AG04450 (cell line): ENCODE measurements at regions not wholly inside any gene's neighbourhood (a gene's known extent, or its start where the extent isn't known, plus 50 kb on each side); places are given as distances from the start of the nearest gene placed in this dataset.

Experiments used
- CTCF ChIA-PET: fragments of 300-600, 350-600 bp; formaldehyde crosslinking; extraction: SDS; loops from one replicate; lab custom pipeline; 2022; ENCODE audit warnings: antibody characterized with exemption, inconsistent platforms; lab: Charles Lee
- POLR2A ChIA-PET: fragments of 350-600 bp; formaldehyde crosslinking; extraction: SDS; loops from one replicate; lab custom pipeline; 2021; ENCODE audit warnings: antibody characterized with exemption, inconsistent platforms; lab: Yijun Ruan, JAX
- DNase-seq: peaks from one replicate; pipeline ENCODE4 v3.0.0-alpha.2; 2011; ENCODE audit warnings: low read depth, low spot score
- H3K27ac ChIP-seq: one replicate; pipeline ENCODE4 v1.5.1; 2012; ENCODE audit warnings: low read depth, low read length, control low read depth
- H3K27me3 ChIP-seq: one replicate; pipeline ENCODE4 v1.6.0; 2012; ENCODE audit warnings: low read length; ENCODE audit not compliant: control insufficient read depth, insufficient read depth
- H3K4me3 ChIP-seq: 2 replicates; pipeline ENCODE4 v1.5.1; 2011; ENCODE audit warnings: mild to moderate bottlenecking, low read depth, low read length, control low read depth
- H3K9me3 ChIP-seq: 2 replicates; pipeline ENCODE4 v1.5.1; 2012; ENCODE audit warnings: low read length; ENCODE audit not compliant: control insufficient read depth, insufficient read depth
- TF ChIP-seq, protein P1 (sequence below): IDR thresholded peaks from 2 replicates; pipeline ENCODE4 v1.5.1; 2011; ENCODE audit warnings: low read depth, low read length, control low read depth, inconsistent platforms

DNA sequence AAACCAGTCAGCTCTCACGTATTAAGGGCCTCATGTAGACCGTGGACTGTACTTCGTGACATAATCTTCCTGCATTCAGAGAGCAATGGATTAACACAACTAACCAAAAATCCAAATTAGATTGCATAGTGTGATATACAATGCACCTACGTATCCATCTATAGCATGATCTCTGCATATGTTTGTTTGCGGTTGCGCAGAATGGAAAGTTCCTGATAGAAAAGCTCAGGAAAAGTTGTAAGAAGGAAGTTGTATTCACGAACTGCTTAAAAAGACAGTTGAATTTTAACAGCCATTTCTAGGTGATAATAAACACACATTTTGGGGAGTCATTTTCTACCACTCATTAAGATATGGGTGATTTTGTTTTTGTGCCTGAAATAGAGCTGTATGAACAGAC, 869.0 kb downstream of the TLE4 start:
- Histone ChIP-seq H3K27me3 (no peaks in the 10 kb centered on the region), H3K27ac (no peak overlapping the region), H3K4me3 (no peak overlapping the region), H3K9me3 (no peaks in the 10 kb centered on the region)
- TF ChIP-seq, protein P1, sequence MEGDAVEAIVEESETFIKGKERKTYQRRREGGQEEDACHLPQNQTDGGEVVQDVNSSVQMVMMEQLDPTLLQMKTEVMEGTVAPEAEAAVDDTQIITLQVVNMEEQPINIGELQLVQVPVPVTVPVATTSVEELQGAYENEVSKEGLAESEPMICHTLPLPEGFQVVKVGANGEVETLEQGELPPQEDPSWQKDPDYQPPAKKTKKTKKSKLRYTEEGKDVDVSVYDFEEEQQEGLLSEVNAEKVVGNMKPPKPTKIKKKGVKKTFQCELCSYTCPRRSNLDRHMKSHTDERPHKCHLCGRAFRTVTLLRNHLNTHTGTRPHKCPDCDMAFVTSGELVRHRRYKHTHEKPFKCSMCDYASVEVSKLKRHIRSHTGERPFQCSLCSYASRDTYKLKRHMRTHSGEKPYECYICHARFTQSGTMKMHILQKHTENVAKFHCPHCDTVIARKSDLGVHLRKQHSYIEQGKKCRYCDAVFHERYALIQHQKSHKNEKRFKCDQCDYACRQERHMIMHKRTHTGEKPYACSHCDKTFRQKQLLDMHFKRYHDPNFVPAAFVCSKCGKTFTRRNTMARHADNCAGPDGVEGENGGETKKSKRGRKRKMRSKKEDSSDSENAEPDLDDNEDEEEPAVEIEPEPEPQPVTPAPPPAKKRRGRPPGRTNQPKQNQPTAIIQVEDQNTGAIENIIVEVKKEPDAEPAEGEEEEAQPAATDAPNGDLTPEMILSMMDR: no peak
- no peak for DNase-seq
- ChIA-PET CTCF (no interaction called here), POLR2A (no interaction called here)

GRCh38 chr9:80437825-80438224, 866.1 kb downstream of the TLE4 start:
- POLR2A ChIA-PET: no interaction called here
- Histone ChIP-seq H3K9me3 (no peaks in the 10 kb centered on the region), H3K27ac (no peak overlapping the region), H3K4me3 (no peak overlapping the region), H3K27me3 (no peaks in the 10 kb centered on the region)
- TF ChIP-seq, protein P1: no peak
- DNase-seq: no peak
- CTCF ChIA-PET: no interaction called here

- TF ChIP-seq, protein P1: no peak
- Histone ChIP-seq H3K27ac (no peak overlapping the region), H3K27me3 (no peaks in the 10 kb centered on the region), H3K9me3 (no peaks in the 10 kb centered on the region), H3K4me3 (no peak overlapping the region)
- POLR2A ChIA-PET: no interaction called here
- CTCF ChIA-PET: no interaction called here
- DNase-seq: no peak
These were observed 865.4 kb downstream of the TLE4 start for GRCh38 chr9:80437091-80437640.

DNA sequence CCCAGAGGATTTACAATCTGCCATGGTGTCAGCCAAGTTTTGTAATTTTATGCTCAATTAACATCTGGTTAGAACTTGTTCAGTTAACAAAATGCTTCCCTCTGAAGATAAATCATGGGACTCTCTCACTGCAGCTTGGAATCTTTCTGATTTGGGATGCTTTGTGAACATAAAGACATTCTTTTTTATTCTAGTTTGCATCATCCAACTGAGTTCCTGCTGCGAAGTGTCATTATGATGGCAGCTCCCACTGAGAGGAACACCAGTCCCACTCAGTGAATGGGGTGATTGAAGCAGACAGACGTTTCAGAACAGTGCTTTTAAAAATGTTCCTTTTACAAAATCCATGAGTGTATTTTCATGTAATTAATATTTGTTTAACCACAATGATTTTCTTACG, 863.8 kb downstream of the TLE4 start:
- Histone ChIP-seq H3K4me3 (no peak overlapping the region), H3K27me3 (no peaks in the 10 kb centered on the region), H3K9me3 (no peaks in the 10 kb centered on the region), H3K27ac (no peak overlapping the region)
- TF ChIP-seq, protein P1: no peak
- ChIA-PET CTCF (no interaction called here), POLR2A (no interaction called here)
- no peak for DNase-seq

DNA sequence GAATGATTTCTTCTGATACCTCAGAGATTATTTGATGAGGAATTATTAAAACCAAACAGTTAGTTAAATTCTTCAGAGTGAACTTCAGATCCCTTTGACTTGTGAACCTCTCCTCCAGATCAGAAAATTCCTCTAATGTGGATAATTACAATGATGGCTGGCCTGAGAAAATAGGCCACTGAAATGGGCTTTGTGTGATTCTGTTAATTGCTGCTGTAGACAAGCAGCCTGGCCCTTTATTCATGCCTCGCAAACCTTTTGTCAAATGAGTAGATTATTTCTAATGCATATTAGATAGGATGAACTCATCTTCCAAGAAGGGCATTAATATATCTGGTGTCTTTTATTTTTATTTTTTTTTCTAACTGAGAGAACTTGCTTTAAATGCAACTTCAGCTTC, 855.2 kb downstream of the TLE4 start:
- Histone ChIP-seq H3K4me3 (no peak overlapping the region), H3K27me3 (no peaks in the 10 kb centered on the region), H3K27ac (no peak overlapping the region), H3K9me3 (no peaks in the 10 kb centered on the region)
- no peak for DNase-seq
- POLR2A ChIA-PET: no interaction called here
- TF ChIP-seq, protein P1: no peak
- CTCF ChIA-PET: no interaction called here
